Superior temporal gyrus (tissue), 1 donor: ENCODE measurements at regions not wholly inside any gene's neighbourhood (a gene's known extent, or its start where the extent isn't known, plus 50 kb on each side); places are given as distances from the start of the nearest gene placed in this dataset.
"Not testable (repeated sequence)": the region's sequence is repeated elsewhere in the genome, so short reads cannot be mapped to it uniquely, and the experiment has no call there.

Source experiments
- DNase-seq: peaks from one replicate; pipeline ENCODE4 v3.0.0-alpha.2; 2016; ENCODE audit errors: extremely low spot score

DNA sequence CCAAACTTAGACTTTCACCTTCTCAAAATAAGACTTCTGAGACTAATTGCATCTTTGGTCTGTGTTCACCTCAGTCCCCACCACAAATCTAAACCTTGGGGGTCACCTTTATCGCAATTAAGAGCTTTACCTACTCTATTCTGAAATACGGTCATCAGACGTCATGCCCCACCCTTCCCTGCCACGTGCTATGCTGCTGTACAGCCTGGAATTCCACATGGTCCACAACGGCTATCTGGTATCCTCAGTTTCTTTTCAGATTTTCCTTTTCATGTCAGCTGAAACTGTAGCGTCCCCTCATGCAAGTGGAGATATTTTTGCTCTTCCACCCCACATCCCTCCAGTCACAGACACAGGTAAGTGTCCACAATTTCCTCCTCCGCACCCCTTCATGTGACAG lies 511.1 kb downstream of the DIRAS2 start:
- no peak for DNase-seq

DNA sequence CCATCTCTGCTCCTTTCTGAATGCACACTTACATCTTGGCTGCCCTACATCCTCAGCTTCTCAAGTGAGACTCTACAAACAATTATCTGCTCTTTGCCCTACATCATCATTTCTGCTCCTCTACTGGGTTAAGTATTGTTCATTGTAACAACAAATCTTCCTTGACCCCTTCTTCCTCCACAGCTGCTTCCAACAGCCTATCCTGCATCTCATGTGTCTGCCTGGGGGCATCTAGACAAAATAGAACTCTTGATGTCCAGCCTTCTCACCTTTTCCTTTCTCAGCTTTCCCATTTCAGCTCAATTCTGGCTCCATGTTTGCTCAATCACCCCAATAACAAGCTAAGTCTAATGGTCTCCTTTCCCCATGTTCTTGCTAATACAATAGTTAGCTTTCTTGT lies 509.8 kb downstream of the DIRAS2 start:
- DNase-seq, result no peak

DNA sequence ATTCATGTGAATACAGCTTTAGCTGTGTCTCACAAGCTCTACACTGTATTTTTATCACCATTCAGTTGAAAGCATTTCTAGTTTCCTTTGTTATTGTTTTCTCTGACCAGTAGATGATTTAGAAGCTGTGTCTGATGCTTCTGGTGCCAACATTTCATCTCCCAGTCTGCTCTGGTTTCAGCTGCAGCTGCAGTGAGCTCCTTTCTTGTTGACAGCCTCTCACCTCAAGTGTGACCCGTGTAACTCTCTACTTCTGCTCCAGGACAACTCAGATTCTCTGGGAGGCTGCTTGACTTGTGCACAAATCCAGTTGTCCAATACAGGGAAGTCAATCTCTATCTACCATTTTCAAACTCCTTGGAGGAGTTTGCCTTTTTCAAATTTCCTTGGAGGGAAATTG lies 504.8 kb downstream of the DIRAS2 start:
- DNase-seq, result no peak

DNA sequence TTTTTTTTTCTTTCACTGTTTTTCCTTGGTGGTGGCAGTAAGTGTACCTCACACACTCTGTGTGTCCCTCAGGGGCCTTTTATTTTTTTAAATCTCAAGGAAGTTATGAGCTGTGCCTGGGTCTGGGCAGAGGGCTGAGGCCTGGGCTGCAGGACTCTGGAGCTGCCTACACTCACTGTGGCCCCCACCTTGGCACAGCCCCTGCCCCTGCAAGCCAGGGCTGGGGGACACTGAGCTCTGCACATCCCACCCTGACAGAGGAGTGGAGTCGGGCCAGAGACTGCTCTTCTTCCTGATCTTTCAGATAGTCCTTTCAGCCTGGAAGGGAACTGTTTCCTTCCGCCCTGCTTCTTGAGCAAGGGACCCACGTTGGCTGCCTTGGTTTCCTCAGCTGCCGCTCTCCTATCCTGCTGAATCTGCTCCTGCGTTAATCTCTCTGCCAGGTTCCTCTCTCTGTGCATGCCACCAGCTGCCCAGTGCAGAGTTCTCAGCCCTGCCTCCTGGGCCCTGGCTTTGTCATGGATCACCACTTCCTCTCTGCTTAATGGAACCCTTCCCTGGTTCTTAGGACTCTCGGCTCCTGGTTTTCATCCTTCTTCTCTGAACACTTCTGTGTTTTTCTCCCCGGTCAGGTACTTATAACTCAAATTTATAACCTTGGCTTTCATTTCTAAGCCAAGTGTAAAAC lies 502.3 kb downstream of the DIRAS2 start:
- DNase-seq, result no peak

DNA sequence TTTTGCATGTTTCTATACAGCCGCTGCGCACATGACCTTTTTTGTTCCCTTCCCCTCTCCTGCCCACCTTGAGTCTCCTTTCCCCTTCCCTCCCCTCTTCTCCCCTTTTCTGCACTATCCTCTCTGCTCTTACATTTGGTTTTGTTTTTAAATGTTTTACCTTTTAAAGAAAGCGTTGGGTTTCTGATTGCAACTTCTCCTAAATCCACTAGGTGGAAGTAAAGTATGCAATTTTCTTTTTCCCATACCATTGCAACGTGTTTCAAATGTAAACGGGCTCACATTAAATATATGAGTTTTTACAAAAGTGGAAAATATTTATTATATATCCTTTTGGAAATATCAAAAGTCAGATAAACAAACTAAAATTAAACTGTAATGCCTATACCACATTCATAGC lies 500.9 kb downstream of the DIRAS2 start:
- peak; percentile 67 for DNase-seq

DNA sequence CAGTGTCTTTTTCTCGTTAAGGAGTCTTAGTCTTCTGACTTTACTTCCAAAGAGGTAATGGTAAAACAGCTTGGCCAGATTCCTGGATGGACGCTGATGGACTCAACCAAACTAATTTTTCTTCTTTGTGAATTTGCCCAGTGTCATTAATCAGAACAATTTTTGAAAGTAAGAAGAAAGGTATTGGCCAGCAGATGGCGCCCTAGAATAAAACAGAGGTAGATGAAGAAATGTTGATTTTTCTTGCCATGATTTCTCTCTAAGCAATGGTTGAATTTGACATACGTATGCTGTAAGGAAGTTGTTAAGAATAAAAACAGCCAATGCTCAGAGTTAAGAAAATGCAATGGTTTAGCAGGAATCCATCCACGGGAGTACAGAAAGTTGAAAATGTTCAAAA lies 500.0 kb downstream of the DIRAS2 start:
- peak; percentile 71 for DNase-seq

DNA sequence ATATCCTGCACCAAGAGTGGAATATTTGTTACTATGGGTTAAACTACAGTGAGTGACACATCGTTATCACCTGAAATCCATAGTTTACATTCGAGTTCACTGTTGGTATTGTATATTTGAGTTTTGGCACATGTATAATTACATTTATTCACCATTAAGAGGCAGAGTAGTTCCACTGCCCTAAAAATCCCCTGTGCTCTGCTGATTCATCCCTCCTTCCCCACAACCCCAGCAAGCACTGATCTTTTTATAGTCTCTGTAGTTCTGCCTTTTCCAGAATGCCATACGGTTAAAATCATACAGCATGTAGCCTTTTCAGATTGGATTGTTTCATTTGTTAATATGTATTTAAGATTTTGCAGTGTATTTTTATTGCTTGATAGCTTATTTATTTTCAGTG lies 495.2 kb downstream of the DIRAS2 start:
- DNase-seq, result no peak

DNA sequence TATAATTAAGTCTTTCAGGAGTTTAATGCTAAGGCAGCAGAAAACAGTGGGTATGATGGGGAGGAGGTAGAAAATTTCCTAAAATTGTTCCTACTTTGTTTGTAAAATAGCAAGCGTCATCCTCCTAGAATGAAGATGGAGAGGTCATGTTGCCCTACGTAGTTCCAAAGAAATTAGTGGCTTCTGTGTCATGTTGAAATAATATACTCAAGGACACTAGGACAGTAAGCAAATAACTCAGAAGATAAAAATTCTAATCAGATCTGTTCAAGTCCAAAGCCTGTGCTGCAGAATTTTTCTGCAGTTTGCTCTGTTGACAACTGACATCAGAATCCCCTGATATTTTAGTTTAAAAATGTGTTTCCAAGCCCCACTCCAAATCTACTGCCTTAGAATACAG lies 486.3 kb downstream of the DIRAS2 start:
- DNase-seq, result no peak

DNA sequence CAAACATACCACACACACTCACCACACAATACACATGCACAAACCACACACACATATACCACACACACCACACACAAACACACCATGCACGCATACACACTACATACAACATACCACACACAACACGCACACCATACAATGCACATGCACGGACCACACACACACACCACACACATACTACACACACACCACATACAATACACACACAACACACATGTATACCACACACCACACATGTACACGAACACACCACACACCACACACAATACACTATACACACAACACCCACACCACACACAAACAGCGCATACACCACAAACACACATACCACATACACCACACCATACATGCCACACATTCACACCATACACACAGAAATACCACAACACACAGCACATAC lies 480.3 kb downstream of the DIRAS2 start:
- DNase-seq, result no peak

DNA sequence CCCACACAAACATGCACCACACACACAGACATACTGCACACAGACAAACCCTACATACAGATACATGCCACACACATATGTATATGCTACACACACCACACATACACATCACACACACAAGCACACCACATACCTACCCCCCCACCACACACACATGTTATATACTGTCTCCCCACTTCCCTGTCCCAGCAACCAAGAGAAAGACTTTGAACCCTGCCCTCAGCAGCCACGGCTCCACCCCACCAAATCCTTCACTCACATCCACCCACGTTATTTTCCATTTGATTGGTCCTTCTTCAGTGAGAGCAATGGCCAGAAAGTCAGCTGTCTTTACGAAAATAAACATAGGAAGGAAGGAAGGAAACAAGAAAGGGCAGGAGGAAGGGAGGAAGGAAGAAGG lies 479.8 kb downstream of the DIRAS2 start:
- DNase-seq, result no peak

DNA sequence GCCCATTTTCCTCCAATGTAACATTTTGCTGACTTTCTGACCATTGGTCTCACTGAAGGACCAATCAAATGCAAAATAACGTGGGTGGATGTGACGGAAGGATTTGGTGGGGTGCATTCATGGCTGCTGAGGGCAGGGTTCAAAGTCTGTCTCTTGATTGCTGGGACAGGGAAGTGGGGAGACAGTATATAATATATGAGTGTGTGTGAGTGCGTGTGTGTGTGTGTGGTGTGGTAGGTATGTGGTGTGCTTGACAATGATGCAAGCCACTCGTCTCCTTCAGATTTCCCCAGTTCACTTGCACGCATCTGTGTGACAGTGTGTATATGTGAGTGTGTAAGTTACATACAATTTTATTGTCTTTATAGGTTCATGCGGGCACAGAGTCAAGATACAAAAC lies 477.3 kb downstream of the DIRAS2 start:
- DNase-seq, result no peak

DNA sequence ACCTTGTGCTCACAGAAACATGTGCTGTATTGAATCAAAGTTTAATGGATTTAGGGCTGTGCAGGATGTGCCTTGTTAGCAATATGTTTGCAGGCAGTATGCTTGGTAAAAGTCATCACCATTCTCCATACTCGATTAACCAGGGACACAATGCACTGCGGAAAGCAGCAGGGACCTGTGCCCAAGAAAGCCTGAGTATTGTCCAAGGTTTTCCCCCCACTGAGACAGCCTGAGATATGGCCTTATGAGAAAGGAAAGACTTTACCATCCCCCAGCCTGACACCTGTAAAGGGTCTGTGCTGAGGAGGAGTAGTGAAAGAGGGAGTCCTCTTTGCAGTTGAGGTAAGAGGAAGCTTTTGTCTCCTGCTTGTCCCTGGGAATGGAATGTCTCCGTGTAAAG lies 476.2 kb downstream of the DIRAS2 start:
- DNase-seq, result not testable (repeated sequence)

DNA sequence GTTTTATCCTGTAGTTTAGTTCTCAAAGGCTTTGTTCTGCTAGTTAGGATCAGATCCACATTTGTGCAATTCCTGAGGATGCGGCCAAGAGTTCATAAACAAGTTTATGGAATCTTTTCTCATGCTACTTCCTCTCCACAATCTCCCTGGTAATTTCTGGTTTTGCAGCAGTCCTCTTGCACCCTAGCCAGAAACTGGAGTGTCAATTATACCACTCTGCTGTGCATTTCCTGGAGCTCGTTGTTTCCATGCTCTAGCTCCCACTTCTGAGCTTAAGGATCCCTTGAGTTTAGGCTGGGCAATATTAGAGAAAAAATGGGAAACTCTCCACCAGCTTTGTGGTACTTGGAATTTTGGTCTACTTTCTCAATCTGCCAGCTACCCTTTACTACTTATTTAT lies 474.7 kb downstream of the DIRAS2 start:
- DNase-seq, result no peak

DNA sequence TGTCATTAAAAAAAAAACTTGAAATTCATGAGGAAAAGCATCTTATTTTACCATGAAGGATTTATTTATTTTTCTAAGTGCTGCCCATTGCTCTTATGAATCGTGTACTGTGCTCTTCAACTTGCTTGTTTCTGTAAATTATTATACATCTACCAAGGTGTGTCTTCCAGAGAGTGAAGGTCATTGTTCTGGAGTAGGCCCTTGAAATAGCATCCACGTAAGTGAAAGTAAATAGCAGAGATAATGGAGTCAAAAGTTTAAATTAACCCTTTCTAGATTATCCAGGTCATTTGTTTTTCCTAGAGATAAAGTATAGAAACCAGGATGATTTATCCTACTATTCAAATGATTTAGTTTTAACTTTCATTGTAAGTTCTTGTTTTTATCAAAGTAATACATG lies 473.1 kb downstream of the DIRAS2 start:
- DNase-seq, result no peak

DNA sequence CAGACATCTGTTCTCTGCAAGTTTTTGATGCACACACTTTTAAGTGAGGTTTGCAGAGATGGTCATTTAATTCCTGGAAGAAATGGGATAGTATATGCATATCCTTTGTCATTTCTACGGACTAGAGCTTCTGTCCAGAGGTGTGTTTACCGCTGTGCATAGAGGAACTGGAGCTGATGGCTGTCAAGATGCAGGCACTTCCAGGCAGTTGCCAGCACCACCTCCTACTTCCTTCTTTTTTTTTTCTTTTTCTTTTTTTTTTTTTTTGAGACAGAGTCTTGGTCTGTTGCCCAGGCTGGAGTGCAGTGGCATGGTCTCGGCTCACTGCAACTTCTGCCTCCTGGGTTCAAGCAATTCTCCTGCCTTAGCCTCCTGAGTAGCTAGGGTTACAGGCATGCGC lies 468.7 kb downstream of the DIRAS2 start:
- DNase-seq, result not testable (repeated sequence)

DNA sequence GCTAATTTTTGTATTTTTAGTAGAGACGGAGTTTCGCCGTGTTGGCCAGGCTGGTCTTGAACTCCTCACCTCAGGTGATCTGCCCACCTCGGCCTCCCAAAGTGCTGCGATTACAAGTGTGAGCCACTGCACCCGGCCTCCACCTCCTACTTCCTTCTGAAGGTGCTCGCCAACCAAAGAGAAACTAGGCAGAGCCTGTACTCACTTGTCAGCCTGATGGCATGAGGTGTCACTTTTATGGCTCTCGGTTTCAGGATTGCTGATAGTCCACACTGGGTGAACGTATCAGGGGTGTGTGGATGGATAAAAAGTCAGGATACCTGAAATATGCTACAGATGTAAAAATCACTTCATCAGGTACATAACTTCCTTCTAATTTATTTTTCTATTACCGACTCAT lies 468.3 kb downstream of the DIRAS2 start:
- DNase-seq, result not testable (repeated sequence)

DNA sequence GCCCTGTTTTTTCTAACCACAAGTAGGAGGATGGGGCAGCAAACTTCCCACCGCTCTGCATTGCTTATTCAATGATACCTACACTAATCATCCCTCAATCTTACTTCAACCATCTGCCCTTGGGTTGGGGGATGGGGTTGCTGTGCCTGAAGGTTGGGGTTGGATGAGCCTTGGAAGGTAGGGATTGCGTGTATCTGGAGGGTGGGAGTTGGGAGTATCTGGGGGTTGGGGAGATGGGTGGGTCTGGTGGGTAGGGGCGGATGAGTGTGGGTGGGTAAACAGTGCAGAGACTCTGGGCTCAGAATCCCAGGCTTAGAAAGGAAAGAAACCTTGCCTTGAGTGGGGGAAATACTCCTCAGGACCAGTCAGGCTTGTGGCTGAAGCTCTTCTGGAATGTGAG lies 467.4 kb downstream of the DIRAS2 start:
- DNase-seq, result no peak

DNA sequence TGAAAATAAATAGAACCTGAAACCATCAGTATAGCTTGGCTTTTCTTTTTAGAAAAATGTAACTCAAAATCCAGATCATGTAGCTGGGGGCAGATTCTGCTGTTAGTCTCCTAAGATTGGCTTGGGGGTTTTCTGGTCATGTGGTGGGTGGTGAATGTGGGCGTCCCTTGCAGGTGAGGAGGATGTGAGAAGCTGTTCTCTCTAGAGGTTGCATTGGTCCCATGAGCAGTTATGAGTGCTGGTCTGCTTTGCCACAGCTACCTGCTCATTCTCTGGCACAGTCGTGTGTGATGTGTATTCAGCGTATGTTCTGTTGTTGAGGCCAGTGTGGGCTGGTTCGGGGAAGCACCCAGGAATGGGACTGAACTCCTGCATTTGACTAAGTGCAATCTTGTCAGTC lies 466.8 kb downstream of the DIRAS2 start:
- DNase-seq, result no peak

DNA sequence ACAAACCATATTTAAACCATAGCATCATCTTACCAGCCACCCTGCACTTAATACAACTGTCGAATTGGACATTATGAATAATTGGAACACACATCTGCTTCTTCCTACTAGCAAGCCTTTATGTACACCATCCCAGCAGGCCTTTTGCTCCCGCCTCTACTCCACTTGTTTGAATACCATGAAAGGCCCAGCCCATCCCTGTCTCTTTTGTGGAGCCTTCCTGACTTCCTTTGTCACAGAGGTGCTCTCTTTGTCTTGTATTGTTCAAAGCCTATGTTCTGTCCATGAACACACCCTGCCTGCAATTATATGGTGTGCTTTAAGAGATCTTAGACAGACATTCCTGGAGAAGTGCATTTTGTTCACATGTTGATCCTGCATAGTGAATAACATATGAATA lies 465.7 kb downstream of the DIRAS2 start:
- no peak for DNase-seq

DNA sequence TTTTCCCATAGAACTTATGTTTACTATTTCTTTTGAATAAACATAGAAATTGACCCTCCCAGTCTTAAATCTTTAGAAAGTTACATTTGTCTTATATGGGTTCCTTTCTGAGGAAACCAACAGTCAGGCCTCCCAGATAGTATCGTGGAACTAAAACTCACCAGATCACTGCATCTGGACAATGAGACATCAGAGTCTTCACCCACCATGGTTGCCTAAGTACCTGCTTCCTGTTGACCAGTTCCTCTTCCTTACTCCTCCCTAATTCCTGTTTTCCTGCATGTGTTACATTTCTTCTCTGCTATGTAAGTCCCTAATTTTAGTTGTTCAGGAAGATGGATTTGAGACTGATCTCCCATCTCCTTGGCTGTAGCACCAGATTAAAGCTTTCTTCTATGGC lies 462.2 kb downstream of the DIRAS2 start:
- no peak for DNase-seq

DNA sequence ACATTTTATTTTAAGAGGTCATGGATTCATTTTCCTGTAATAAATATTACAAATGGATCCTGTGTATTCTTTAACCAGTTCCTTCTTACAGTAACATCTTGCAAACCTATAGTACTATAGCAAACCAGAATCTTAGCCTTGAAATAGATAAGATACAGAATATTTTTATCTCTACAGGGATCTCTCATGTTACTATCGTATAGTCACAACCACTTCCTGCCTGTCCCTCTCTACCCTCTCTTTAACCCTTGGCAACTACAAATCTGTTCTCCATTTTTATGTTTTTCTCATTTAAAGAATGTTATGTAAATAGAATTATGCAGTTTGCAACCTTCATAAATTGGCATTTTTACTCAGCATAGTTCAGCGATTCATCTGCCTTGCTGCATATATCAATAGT lies 454.0 kb downstream of the DIRAS2 start:
- DNase-seq, result no peak

DNA sequence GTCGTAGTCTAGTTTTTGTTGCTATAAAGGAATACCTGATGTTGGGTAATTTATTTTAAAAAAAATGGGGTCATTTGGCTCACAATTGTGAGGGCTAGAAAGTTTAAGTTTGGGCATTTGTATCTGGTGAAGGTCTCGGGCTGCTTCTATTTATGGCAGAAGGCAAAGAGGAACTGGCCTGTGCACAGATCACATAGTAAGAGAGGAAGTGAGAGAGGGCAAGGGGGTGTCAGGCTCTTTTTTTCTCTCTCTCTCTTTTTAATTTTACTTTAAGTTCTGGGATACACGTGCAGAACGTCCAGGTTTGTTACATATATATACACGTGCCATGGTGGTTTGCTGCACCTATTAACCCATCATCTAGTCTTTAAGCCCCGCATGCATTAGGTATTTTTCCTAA lies 453.3 kb downstream of the DIRAS2 start:
- DNase-seq, result no peak

DNA sequence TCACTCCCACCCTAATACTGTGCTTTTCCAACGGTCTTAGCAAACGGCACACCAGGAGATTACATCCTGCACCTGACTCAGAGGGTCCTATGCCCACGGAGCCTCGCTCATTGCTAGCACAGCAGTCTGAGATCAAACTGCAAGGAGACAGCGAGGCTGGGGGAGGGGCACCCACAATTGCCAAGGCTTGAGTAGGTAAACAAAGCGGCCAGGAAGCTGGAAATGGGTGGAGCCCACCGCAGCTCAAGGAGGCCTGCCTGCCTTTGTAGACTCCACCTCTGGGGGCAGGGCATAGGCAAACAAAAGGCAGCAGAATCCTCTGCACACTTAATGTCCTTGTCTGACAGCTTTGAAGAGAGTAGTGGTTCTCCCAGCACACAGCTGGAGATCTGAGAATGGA lies 450.2 kb downstream of the DIRAS2 start:
- not testable (repeated sequence) for DNase-seq

DNA sequence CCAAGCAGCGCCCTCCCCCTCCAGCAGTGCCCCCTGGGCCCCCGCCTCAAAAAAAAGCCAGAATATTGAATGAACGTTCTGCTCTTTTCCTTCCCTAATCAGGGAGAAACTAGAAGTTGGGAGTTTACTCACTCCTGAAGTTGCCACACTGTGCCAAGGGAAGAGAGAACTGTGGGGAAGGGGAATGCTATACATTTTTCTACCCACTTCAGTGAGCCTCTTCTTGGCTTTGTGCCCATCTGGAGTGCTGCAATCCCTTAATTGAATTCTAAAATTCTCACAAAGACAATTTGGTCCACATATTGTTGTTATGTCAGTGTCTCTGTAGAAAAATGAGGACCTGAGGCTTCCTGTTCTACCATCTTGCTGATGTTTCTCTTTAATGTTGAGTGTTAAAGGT lies 443.7 kb downstream of the DIRAS2 start:
- no peak for DNase-seq
